HEK293 (cell line): ENCODE measurements at regions not wholly inside any gene's neighbourhood (a gene's known extent, or its start where the extent isn't known, plus 50 kb on each side); places are given as distances from the start of the nearest gene placed in this dataset.

Experiments
- CTCF ChIA-PET: fragments of 350-600 bp; formaldehyde crosslinking; extraction: SDS; loops from one replicate; lab custom pipeline; 2021; ENCODE audit warnings: antibody characterized with exemption; lab: Yijun Ruan, JAX
- POLR2A ChIA-PET: fragments of 300-600 bp; formaldehyde crosslinking; extraction: SDS; loops from one replicate; lab custom pipeline; 2020; ENCODE audit warnings: antibody characterized with exemption, inconsistent platforms; lab: Yijun Ruan, JAX
- H3K27ac ChIP-seq: fragments of 200-500 bp; sonication (Bioruptor generic); 2 replicates; pipeline ENCODE4 v1.5.1; 2014; ENCODE audit warnings: low read depth, low read length, control low read depth, inconsistent platforms; ENCODE audit errors: extremely low read depth
- H3K36me3 ChIP-seq, 2 experiments: fragments of 200-500 bp in 1 of 2; sonication (Bioruptor generic) in 1 of 2; 1 replicate in 1 of 2; 2 replicates in 1 of 2; pipeline ENCODE4 v1.5.1; 2014 to 2017; ENCODE audit warnings: inconsistent platforms in 2 of 2, low read length in 2 of 2; ENCODE audit not compliant: control insufficient read depth in 2 of 2, insufficient read depth in 1 of 2
- H3K4me1 ChIP-seq: fragments of 200-500 bp; sonication (Bioruptor generic); 2 replicates; pipeline ENCODE4 v1.5.1; 2014; ENCODE audit warnings: mild to moderate bottlenecking, low read length, inconsistent platforms; ENCODE audit not compliant: control insufficient read depth, insufficient read depth
- H3K4me3 ChIP-seq: 2 replicates; pipeline ENCODE4 v1.5.1; 2011; ENCODE audit warnings: low read depth, mild to moderate bottlenecking, control low read depth, low read length, moderate library complexity
- H3K9me3 ChIP-seq: fragments of 200-500 bp; sonication (Bioruptor generic); 2 replicates; pipeline ENCODE4 v1.5.1; 2014; ENCODE audit warnings: low read depth, low read length, inconsistent platforms; ENCODE audit not compliant: control insufficient read depth, insufficient read depth
- BCL6B ChIP-seq: fragments of 450-650 bp; formaldehyde crosslinking; IDR thresholded peaks from 2 replicates; pipeline ENCODE4 v1.5.1; 2017; ENCODE audit warnings: missing biosample characterization, missing genetic modification characterization
- GFI1B ChIP-seq: fragments of 450-650 bp; formaldehyde crosslinking; IDR thresholded peaks from 2 replicates; pipeline ENCODE4 v1.5.1; 2016; ENCODE audit warnings: missing biosample characterization, missing genetic modification characterization
- KLF16 ChIP-seq: fragments of 450-650 bp; formaldehyde crosslinking; IDR thresholded peaks from 2 replicates; pipeline ENCODE4 v1.5.1; 2017; ENCODE audit warnings: missing biosample characterization, missing genetic modification characterization
- TRIM28 ChIP-seq: IDR thresholded peaks from 2 replicates; pipeline ENCODE4 v1.6.1; 2011; ENCODE audit warnings: low read length, control low read depth, borderline replicate concordance
- ZBTB10 ChIP-seq: fragments of 450-650 bp; formaldehyde crosslinking; IDR thresholded peaks from 2 replicates; pipeline ENCODE4 v1.5.1; 2016; ENCODE audit warnings: missing biosample characterization, missing genetic modification characterization
- ZIC2 ChIP-seq: fragments of 450-650 bp; formaldehyde crosslinking; IDR thresholded peaks from 2 replicates; pipeline ENCODE4 v1.5.1; 2016; ENCODE audit warnings: missing biosample characterization, missing genetic modification characterization
- ZNF121 ChIP-seq: fragments of 450-650 bp; formaldehyde crosslinking; IDR thresholded peaks from 2 replicates; pipeline ENCODE4 v1.5.1; 2016; ENCODE audit warnings: missing biosample characterization, missing genetic modification characterization
- ZNF148 ChIP-seq: fragments of 450-650 bp; formaldehyde crosslinking; IDR thresholded peaks from 2 replicates; pipeline ENCODE4 v1.5.0; 2017; ENCODE audit warnings: missing biosample characterization, missing genetic modification characterization, borderline replicate concordance
- ZNF394 ChIP-seq: fragments of 450-650 bp; formaldehyde crosslinking; IDR thresholded peaks from 2 replicates; pipeline ENCODE4 v1.5.1; 2016; ENCODE audit warnings: missing biosample characterization, missing genetic modification characterization, mild to moderate bottlenecking, moderate library complexity, borderline replicate concordance
- ZNF449 ChIP-seq: fragments of 450-650 bp; formaldehyde crosslinking; IDR thresholded peaks from 2 replicates; pipeline ENCODE4 v1.5.1; 2017; ENCODE audit warnings: missing biosample characterization, mild to moderate bottlenecking, missing genetic modification characterization, moderate library complexity
- ZNF488 ChIP-seq: fragments of 450-650 bp; formaldehyde crosslinking; IDR thresholded peaks from 2 replicates; pipeline ENCODE4 v1.5.1; 2016; ENCODE audit warnings: missing biosample characterization, missing genetic modification characterization
- ZNF529 ChIP-seq: fragments of 450-650 bp; formaldehyde crosslinking; IDR thresholded peaks from 2 replicates; pipeline ENCODE4 v1.5.1; 2017; ENCODE audit warnings: missing genetic modification characterization, missing biosample characterization; ENCODE audit not compliant: insufficient replicate concordance
- ZNF580 ChIP-seq: fragments of 450-650 bp; formaldehyde crosslinking; IDR thresholded peaks from 2 replicates; pipeline ENCODE4 v1.5.1; 2016; ENCODE audit warnings: missing biosample characterization, missing genetic modification characterization
- ZNF610 ChIP-seq: fragments of 450-650 bp; formaldehyde crosslinking; IDR thresholded peaks from 2 replicates; pipeline ENCODE4 v1.5.1; 2016; ENCODE audit warnings: missing biosample characterization, missing genetic modification characterization, borderline replicate concordance
- ZNF626 ChIP-seq: fragments of 450-650 bp; sonication (Bioruptor Pico); formaldehyde crosslinking; IDR thresholded peaks from 2 replicates; pipeline ENCODE4 v1.5.1; 2018; ENCODE audit warnings: missing biosample characterization, missing genetic modification characterization, inconsistent platforms
- ZNF692 ChIP-seq: fragments of 450-650 bp; formaldehyde crosslinking; IDR thresholded peaks from 2 replicates; pipeline ENCODE4 v1.5.1; 2016; ENCODE audit warnings: missing biosample characterization, missing genetic modification characterization
- ZSCAN16 ChIP-seq: fragments of 450-650 bp; formaldehyde crosslinking; IDR thresholded peaks from 2 replicates; pipeline ENCODE4 v1.5.1; 2016; ENCODE audit warnings: missing biosample characterization, missing genetic modification characterization
- ZSCAN5A ChIP-seq: fragments of 450-650 bp; formaldehyde crosslinking; IDR thresholded peaks from 2 replicates; pipeline ENCODE4 v1.5.1; 2016; ENCODE audit warnings: missing biosample characterization, missing genetic modification characterization

- TF ChIP-seq ZNF148 (tag by site-specific recombination) = no peak
- TF ChIP-seq ZNF449 (tag by site-specific recombination) = no peak
- no peak for TF ChIP-seq ZIC2 (tag by site-specific recombination)
- TF ChIP-seq ZNF610 (tag by site-specific recombination) = no peak
- TF ChIP-seq TRIM28 = no peak
- TF ChIP-seq ZNF488 (tag by site-specific recombination) = no peak
Measured at GRCh38 chr11:11074686-11075335, 217.0 kb upstream of the ZBED5 start (continued).

- ChIA-PET POLR2A (no interaction called here), CTCF (interaction anchor here (0.5 kb wide), 1 partner anchor 545 kb away, joined by 3 read pairs; no protein-coding TSS in a partner anchor)
- no peaks in the 10 kb centered on the region for H3K36me3 ChIP-seq
- no peak overlapping the region for H3K4me3 ChIP-seq
- no peak overlapping the region for H3K27ac ChIP-seq
- H3K4me1 ChIP-seq = no peaks in the 10 kb centered on the region
- no peak for TF ChIP-seq BCL6B (tag by site-specific recombination)
- TF ChIP-seq GFI1B (tag by site-specific recombination) = no peak
- TF ChIP-seq ZNF692 (tag by site-specific recombination) = no peak
- no peak for TF ChIP-seq KLF16
- no peak for TF ChIP-seq ZNF580 (tag by site-specific recombination)
- TF ChIP-seq ZNF529 = no peak
- no peak for TF ChIP-seq ZSCAN16 (tag by site-specific recombination)
- TF ChIP-seq ZBTB10 = no peak
- no peak for TF ChIP-seq ZNF394 (tag by site-specific recombination)
- no peak for TF ChIP-seq ZNF121 (tag by site-specific recombination)
- TF ChIP-seq ZSCAN5A (tag by site-specific recombination) = no peak
- no peak for TF ChIP-seq ZNF626 (tag by site-specific recombination)
- H3K9me3 ChIP-seq = no peaks in the 10 kb centered on the region
Measured at GRCh38 chr11:11073996-11074395, 216.1 kb upstream of the ZBED5 start.
